GM23338 (cell line): ENCODE measurements at regions not wholly inside any gene's neighbourhood (a gene's known extent, or its start where the extent isn't known, plus 50 kb on each side); places are given as distances from the start of the nearest gene placed in this dataset.

Experiments
- ATAC-seq: fragments of 200-7000 bp; cut with Tn5 transposase; 3 replicates; pipeline ENCODE4 v1.9.1; 2020
- DNase-seq: peaks from one replicate; pipeline ENCODE4 v3.0.0-alpha.2; 2015; ENCODE audit warnings: low spot score
- H2AFZ ChIP-seq: fragments of 200-600 bp; sonication (generic); 2 replicates; pipeline ENCODE4 v1.8.0; 2016; ENCODE audit warnings: antibody characterized with exemption, mild to moderate bottlenecking, moderate library complexity
- H3F3A ChIP-seq: fragments of 200-600 bp; sonication (generic); replicated peaks from 2 replicates; pipeline ENCODE4 v1.8.0; 2017; ENCODE audit warnings: antibody characterized with exemption, mixed run types, low read depth
- H3K27ac ChIP-seq: fragments of 200-600 bp; sonication (generic); 2 replicates; pipeline ENCODE4 v1.6.1; 2016; ENCODE audit warnings: low read depth
- H3K27me3 ChIP-seq: fragments of 200-600 bp; sonication (generic); 2 replicates; pipeline ENCODE4 v1.8.0; 2016; ENCODE audit warnings: mild to moderate bottlenecking, mixed run types, moderate library complexity; ENCODE audit not compliant: insufficient read depth
- H3K36me3 ChIP-seq: fragments of 200-600 bp; sonication (generic); 2 replicates; pipeline ENCODE4 v1.8.0; 2016; ENCODE audit warnings: mild to moderate bottlenecking; ENCODE audit not compliant: insufficient read depth
- H3K4me1 ChIP-seq: fragments of 200-600 bp; sonication (generic); 2 replicates; pipeline ENCODE4 v1.8.0; 2016; ENCODE audit warnings: mild to moderate bottlenecking, moderate library complexity; ENCODE audit not compliant: insufficient read depth
- H3K4me2 ChIP-seq: fragments of 200-600 bp; sonication (generic); 2 replicates; pipeline ENCODE4 v1.7.1; 2017; ENCODE audit warnings: mixed run types
- H3K4me3 ChIP-seq: fragments of 200-600 bp; sonication (generic); 2 replicates; pipeline ENCODE4 v1.6.1; 2016; ENCODE audit warnings: mixed run types
- H3K79me2 ChIP-seq: fragments of 200-600 bp; sonication (generic); replicated peaks from 2 replicates; pipeline ENCODE4 v1.8.0; 2017; ENCODE audit warnings: mild to moderate bottlenecking; ENCODE audit not compliant: insufficient read depth
- H3K9me2 ChIP-seq: fragments of 200-600 bp; sonication (generic); 2 replicates; pipeline ENCODE4 v1.8.0; 2017; ENCODE audit not compliant: insufficient read depth
- H4K20me1 ChIP-seq: fragments of 200-600 bp; sonication (generic); replicated peaks from 2 replicates; pipeline ENCODE4 v1.8.0; 2017; ENCODE audit warnings: mild to moderate bottlenecking; ENCODE audit not compliant: insufficient read depth
- H3K27ac Mint-ChIP-seq: 2 replicates; pipeline ENCODE4 v1.8.0; 2020; ENCODE audit warnings: inconsistent platforms, mild to moderate bottlenecking, moderate library complexity, mixed read lengths
- H3K27me3 Mint-ChIP-seq: 3 replicates; pipeline ENCODE4 v1.8.0; 2022; ENCODE audit warnings: low read depth, mild to moderate bottlenecking, moderate library complexity, mixed read lengths, inconsistent platforms; ENCODE audit not compliant: insufficient read depth, poor library complexity
- H3K36me3 Mint-ChIP-seq: 3 replicates; pipeline ENCODE4 v1.8.0; 2021; ENCODE audit warnings: low read depth, mild to moderate bottlenecking, inconsistent platforms, moderate library complexity, mixed read lengths
- H3K4me1 Mint-ChIP-seq: 3 replicates; pipeline ENCODE4 v1.8.0; 2020; ENCODE audit warnings: mild to moderate bottlenecking, inconsistent platforms, mixed read lengths
- H3K4me3 Mint-ChIP-seq: 3 replicates; pipeline ENCODE4 v1.8.0; 2021; ENCODE audit warnings: moderate library complexity, mild to moderate bottlenecking, inconsistent platforms, mixed read lengths
- H3K9me3 Mint-ChIP-seq: 3 replicates; pipeline ENCODE4 v1.8.0; 2020; ENCODE audit warnings: moderate library complexity, mild to moderate bottlenecking, inconsistent platforms, mixed read lengths
- CREB1 ChIP-seq: fragments of 250-450 bp; sonication (Bioruptor Pico); IDR thresholded peaks from 2 replicates; pipeline ENCODE4 v1.5.0; 2020; ENCODE audit warnings: low read depth, mild to moderate bottlenecking, moderate library complexity
- EZH2 ChIP-seq: fragments of 200-600 bp; sonication (generic); IDR thresholded peaks from one replicate; pipeline ENCODE4 v1.8.0; 2017; ENCODE audit warnings: antibody characterized with exemption, mild to moderate bottlenecking, low read depth; ENCODE audit not compliant: unreplicated experiment
- EZH2phosphoT487 ChIP-seq: fragments of 200-600 bp; sonication (generic); IDR thresholded peaks from one replicate; pipeline ENCODE4 v1.8.1; 2018; ENCODE audit warnings: antibody characterized with exemption; ENCODE audit not compliant: unreplicated experiment
- JUNB ChIP-seq: IDR thresholded peaks from one replicate; pipeline ENCODE4 v1.6.1; 2016; ENCODE audit warnings: antibody characterized with exemption; ENCODE audit not compliant: unreplicated experiment
- NANOG ChIP-seq: IDR thresholded peaks from 2 replicates; pipeline ENCODE4 v1.6.1; 2016; ENCODE audit warnings: antibody characterized with exemption, borderline replicate concordance
- POLR2AphosphoS5 ChIP-seq: IDR thresholded peaks from 2 replicates; pipeline ENCODE4 v1.6.1; 2016; ENCODE audit warnings: antibody characterized with exemption, low read depth
- STAT1 ChIP-seq: IDR thresholded peaks from one replicate; pipeline ENCODE4 v1.6.1; 2016; ENCODE audit warnings: antibody characterized with exemption; ENCODE audit not compliant: unreplicated experiment
- ZNF114 ChIP-seq: fragments of 250-450 bp; sonication (Bioruptor Pico); IDR thresholded peaks from 2 replicates; pipeline ENCODE4 v1.5.0; 2020; ENCODE audit warnings: mild to moderate bottlenecking, moderate library complexity
- ZNF331 ChIP-seq: fragments of 250-450 bp; sonication (Bioruptor Pico); IDR thresholded peaks from 2 replicates; pipeline ENCODE4 v1.5.0; 2020; ENCODE audit warnings: low read depth, mild to moderate bottlenecking, moderate library complexity
- TF ChIP-seq, protein P1 (sequence below): IDR thresholded peaks from 2 replicates; pipeline ENCODE4 v1.6.1; 2016; ENCODE audit warnings: antibody characterized with exemption
- TF ChIP-seq, protein P2 (sequence below): fragments of 250-450 bp; sonication (Bioruptor Pico); IDR thresholded peaks from 2 replicates; pipeline ENCODE4 v1.5.0; 2020; ENCODE audit warnings: mild to moderate bottlenecking, moderate library complexity
- TF ChIP-seq, protein P3 (sequence below), 2 experiments: fragments of 200-600 bp in 1 of 2; sonication (generic) in 1 of 2; conservative IDR thresholded peaks; 2 replicates each; pipeline versions ENCODE4 v1.5.1 to v1.6.1; 2016 to 2017; ENCODE audit warnings: antibody characterized with exemption in 2 of 2, low read depth in 2 of 2, mild to moderate bottlenecking in 2 of 2, moderate library complexity in 1 of 2

DNA sequence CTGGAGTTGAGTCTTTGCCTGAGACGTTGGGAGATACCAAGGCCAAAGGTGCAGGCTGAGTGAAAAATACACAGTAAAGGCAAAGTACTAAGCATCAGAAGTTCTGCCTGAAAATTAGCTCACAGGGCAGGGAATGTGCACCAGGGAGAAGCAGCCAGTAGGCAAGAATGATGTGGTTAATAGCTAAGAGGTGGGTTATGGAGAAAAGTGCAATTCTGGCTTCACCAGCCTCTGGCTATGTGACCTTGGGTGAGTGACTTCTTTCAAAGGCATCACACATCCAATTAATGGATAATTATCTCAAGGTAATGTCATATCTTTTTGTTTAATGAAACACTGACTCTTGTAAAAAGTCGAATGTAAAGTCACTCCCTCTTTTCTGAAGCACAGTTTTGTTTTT lies 230.7 kb upstream of the FGGY start:
- Mint-ChIP-seq H3K4me3 (no peak overlapping the region), H3K4me1 (peaks cover 60% of the 10 kb centered on the region), H3K27ac (peak overlapping the region; percentile 33; the same call in 1 of the 2 replicates), H3K27me3 (peaks cover 8% of the 10 kb centered on the region), H3K9me3 (no peaks in the 10 kb centered on the region), H3K36me3 (no peaks in the 10 kb centered on the region)
- H2AFZ ChIP-seq: no peak overlapping the region
- TF ChIP-seq NANOG (no peak), ZNF331 (CRISPR knock-in tag) (no peak)
- TF ChIP-seq, protein P1, sequence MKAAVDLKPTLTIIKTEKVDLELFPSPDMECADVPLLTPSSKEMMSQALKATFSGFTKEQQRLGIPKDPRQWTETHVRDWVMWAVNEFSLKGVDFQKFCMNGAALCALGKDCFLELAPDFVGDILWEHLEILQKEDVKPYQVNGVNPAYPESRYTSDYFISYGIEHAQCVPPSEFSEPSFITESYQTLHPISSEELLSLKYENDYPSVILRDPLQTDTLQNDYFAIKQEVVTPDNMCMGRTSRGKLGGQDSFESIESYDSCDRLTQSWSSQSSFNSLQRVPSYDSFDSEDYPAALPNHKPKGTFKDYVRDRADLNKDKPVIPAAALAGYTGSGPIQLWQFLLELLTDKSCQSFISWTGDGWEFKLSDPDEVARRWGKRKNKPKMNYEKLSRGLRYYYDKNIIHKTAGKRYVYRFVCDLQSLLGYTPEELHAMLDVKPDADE: no peak
- no peak overlapping the region for H3K4me2 ChIP-seq
- H3K27ac ChIP-seq: no peak overlapping the region
- no peaks in the 10 kb centered on the region for H3K9me2 ChIP-seq
- ATAC-seq: no peak
- H3K27me3 ChIP-seq: no peaks in the 10 kb centered on the region
- peaks cover 72% of the 10 kb centered on the region for H3K4me1 ChIP-seq
- no peak overlapping the region for H3K4me3 ChIP-seq
- no peaks in the 10 kb centered on the region for H4K20me1 ChIP-seq
- 0 out of 2 replicates have a peak, but pooled peaks cover 3% of the 10 kb centered on the region for H3F3A ChIP-seq
- H3K79me2 ChIP-seq: no peaks in the 10 kb centered on the region; the same call in 1 of the 2 replicates
- no peak for DNase-seq
- no peaks in the 10 kb centered on the region for H3K36me3 ChIP-seq

DNA sequence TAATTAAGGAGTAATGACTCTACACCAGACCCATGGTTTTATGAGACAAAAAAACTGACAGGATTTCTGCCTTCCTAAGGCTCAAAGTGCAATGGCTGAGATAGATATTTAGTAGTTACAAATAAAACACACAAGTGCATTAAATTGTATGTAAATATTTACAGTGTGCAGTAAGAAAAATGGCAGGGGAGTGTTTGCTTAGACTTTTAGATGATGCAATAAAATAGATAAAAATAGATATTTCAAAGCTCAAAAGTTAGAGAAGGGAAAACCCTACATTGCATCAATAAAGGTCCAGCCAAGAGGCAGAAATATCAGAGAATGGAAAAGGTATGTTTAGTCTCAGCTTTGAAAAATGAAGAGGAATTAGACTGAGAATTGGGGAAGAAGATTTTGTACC lies 226.3 kb upstream of the FGGY start:
- Mint-ChIP-seq H3K36me3 (no peaks in the 10 kb centered on the region; the same call in 2 of the 3 replicates), H3K4me1 (peaks cover 53% of the 10 kb centered on the region), H3K27me3 (no peaks in the 10 kb centered on the region), H3K27ac (no peak overlapping the region), H3K4me3 (no peak overlapping the region), H3K9me3 (no peaks in the 10 kb centered on the region)
- Histone ChIP-seq H3K79me2 (no peaks in the 10 kb centered on the region; the same call in 1 of the 2 replicates), H3K4me3 (no peak overlapping the region), H4K20me1 (no peaks in the 10 kb centered on the region), H3F3A (peaks cover 12% of the 10 kb centered on the region; the same call in 1 of the 2 replicates), H3K4me2 (0 out of 2 replicates have a peak overlapping the region, but pooled peaks have one; percentile 35), H3K9me2 (no peaks in the 10 kb centered on the region), H3K27ac (peak overlapping the region; percentile 62; the same call in 1 of the 2 replicates), H3K4me1 (peaks cover 57% of the 10 kb centered on the region), H3K27me3 (no peaks in the 10 kb centered on the region), H3K36me3 (no peaks in the 10 kb centered on the region), H2AFZ (no peak overlapping the region)
- DNase-seq: no peak
- ATAC-seq: no peak
- TF ChIP-seq, protein P2, sequence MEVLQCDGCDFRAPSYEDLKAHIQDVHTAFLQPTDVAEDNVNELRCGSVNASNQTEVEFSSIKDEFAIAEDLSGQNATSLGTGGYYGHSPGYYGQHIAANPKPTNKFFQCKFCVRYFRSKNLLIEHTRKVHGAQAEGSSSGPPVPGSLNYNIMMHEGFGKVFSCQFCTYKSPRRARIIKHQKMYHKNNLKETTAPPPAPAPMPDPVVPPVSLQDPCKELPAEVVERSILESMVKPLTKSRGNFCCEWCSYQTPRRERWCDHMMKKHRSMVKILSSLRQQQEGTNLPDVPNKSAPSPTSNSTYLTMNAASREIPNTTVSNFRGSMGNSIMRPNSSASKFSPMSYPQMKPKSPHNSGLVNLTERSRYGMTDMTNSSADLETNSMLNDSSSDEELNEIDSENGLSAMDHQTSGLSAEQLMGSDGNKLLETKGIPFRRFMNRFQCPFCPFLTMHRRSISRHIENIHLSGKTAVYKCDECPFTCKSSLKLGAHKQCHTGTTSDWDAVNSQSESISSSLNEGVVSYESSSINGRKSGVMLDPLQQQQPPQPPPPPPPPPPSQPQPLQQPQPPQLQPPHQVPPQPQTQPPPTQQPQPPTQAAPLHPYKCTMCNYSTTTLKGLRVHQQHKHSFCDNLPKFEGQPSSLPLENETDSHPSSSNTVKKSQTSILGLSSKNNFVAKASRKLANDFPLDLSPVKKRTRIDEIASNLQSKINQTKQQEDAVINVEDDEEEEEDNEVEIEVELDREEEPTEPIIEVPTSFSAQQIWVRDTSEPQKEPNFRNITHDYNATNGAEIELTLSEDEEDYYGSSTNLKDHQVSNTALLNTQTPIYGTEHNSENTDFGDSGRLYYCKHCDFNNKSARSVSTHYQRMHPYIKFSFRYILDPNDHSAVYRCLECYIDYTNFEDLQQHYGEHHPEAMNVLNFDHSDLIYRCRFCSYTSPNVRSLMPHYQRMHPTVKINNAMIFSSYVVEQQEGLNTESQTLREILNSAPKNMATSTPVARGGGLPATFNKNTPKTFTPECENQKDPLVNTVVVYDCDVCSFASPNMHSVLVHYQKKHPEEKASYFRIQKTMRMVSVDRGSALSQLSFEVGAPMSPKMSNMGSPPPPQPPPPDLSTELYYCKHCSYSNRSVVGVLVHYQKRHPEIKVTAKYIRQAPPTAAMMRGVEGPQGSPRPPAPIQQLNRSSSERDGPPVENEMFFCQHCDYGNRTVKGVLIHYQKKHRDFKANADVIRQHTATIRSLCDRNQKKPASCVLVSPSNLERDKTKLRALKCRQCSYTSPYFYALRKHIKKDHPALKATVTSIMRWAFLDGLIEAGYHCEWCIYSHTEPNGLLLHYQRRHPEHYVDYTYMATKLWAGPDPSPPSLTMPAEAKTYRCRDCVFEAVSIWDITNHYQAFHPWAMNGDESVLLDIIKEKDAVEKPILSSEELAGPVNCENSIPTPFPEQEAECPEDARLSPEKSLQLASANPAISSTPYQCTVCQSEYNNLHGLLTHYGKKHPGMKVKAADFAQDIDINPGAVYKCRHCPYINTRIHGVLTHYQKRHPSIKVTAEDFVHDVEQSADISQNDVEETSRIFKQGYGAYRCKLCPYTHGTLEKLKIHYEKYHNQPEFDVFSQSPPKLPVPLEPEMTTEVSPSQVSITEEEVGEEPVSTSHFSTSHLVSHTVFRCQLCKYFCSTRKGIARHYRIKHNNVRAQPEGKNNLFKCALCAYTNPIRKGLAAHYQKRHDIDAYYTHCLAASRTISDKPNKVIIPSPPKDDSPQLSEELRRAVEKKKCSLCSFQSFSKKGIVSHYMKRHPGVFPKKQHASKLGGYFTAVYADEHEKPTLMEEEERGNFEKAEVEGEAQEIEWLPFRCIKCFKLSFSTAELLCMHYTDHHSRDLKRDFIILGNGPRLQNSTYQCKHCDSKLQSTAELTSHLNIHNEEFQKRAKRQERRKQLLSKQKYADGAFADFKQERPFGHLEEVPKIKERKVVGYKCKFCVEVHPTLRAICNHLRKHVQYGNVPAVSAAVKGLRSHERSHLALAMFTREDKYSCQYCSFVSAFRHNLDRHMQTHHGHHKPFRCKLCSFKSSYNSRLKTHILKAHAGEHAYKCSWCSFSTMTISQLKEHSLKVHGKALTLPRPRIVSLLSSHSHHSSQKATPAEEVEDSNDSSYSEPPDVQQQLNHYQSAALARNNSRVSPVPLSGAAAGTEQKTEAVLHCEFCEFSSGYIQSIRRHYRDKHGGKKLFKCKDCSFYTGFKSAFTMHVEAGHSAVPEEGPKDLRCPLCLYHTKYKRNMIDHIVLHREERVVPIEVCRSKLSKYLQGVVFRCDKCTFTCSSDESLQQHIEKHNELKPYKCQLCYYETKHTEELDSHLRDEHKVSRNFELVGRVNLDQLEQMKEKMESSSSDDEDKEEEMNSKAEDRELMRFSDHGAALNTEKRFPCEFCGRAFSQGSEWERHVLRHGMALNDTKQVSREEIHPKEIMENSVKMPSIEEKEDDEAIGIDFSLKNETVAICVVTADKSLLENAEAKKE (CRISPR knock-in tag): no peak
- TF ChIP-seq, protein P3, sequence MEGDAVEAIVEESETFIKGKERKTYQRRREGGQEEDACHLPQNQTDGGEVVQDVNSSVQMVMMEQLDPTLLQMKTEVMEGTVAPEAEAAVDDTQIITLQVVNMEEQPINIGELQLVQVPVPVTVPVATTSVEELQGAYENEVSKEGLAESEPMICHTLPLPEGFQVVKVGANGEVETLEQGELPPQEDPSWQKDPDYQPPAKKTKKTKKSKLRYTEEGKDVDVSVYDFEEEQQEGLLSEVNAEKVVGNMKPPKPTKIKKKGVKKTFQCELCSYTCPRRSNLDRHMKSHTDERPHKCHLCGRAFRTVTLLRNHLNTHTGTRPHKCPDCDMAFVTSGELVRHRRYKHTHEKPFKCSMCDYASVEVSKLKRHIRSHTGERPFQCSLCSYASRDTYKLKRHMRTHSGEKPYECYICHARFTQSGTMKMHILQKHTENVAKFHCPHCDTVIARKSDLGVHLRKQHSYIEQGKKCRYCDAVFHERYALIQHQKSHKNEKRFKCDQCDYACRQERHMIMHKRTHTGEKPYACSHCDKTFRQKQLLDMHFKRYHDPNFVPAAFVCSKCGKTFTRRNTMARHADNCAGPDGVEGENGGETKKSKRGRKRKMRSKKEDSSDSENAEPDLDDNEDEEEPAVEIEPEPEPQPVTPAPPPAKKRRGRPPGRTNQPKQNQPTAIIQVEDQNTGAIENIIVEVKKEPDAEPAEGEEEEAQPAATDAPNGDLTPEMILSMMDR (conservative IDR thresholded peaks at IDR 0.05; ENCODE audit: low read depth in 2 of 2): no peak
- TF ChIP-seq STAT1 (no peak), CREB1 (CRISPR knock-in tag) (no peak), ZNF331 (CRISPR knock-in tag) (no peak), ZNF114 (CRISPR knock-in tag) (no peak), EZH2phosphoT487 (no peak), JUNB (no peak), POLR2AphosphoS5 (no peak), EZH2 (no peak), NANOG (no peak)
- TF ChIP-seq, protein P1: no peak
